ENCODE measurements at regions not wholly inside any gene's neighbourhood (a gene's known extent, or its start where the extent isn't known, plus 50 kb on each side); places are given as distances from the start of the nearest gene placed in this dataset.

GRCh38 chr2:150919901-150920300, 341.8 kb downstream of the RBM43 start:
- TF ChIP-seq GATA3 (IDR thresholded peaks at IDR 0.05; ENCODE audit: low read depth, low read length) (no peak), GATA2 (IDR thresholded peaks at IDR 0.05; ENCODE audit: low read depth, low read length) (no peak)

- no peak for TF ChIP-seq GATA3 (IDR thresholded peaks at IDR 0.05; ENCODE audit: low read depth, low read length)
- no peak for TF ChIP-seq GATA2 (IDR thresholded peaks at IDR 0.05; ENCODE audit: low read depth, low read length)
Measured at GRCh38 chr2:150917961-150918713, 343.5 kb downstream of the RBM43 start.

GRCh38 chr2:150916467-150917396, 344.9 kb downstream of the RBM43 start:
- TF ChIP-seq GATA2 (IDR thresholded peaks at IDR 0.05; ENCODE audit: low read depth, low read length) (no peak), GATA3 (IDR thresholded peaks at IDR 0.05; ENCODE audit: low read depth, low read length) (no peak)

GRCh38 chr2:150911766-150912280, 349.8 kb downstream of the RBM43 start:
- TF ChIP-seq GATA3 (IDR thresholded peaks at IDR 0.05; ENCODE audit: low read depth, low read length): no peak
- no peak for TF ChIP-seq GATA2 (IDR thresholded peaks at IDR 0.05; ENCODE audit: low read depth, low read length)

GRCh38 chr2:150909613-150910012, 352.1 kb downstream of the RBM43 start:
- TF ChIP-seq GATA2 (IDR thresholded peaks at IDR 0.05; ENCODE audit: low read depth, low read length): no peak
- no peak for TF ChIP-seq GATA3 (IDR thresholded peaks at IDR 0.05; ENCODE audit: low read depth, low read length)

GRCh38 chr2:150909090-150909489, 352.6 kb downstream of the RBM43 start:
- TF ChIP-seq GATA2 (IDR thresholded peaks at IDR 0.05; ENCODE audit: low read depth, low read length) (no peak), GATA3 (IDR thresholded peaks at IDR 0.05; ENCODE audit: low read depth, low read length) (no peak)

GRCh38 chr2:150907466-150907865, 354.2 kb downstream of the RBM43 start:
- TF ChIP-seq GATA2 (IDR thresholded peaks at IDR 0.05; ENCODE audit: low read depth, low read length): no peak
- no peak for TF ChIP-seq GATA3 (IDR thresholded peaks at IDR 0.05; ENCODE audit: low read depth, low read length)

- TF ChIP-seq GATA2 (IDR thresholded peaks at IDR 0.05; ENCODE audit: low read depth, low read length) (no peak), GATA3 (IDR thresholded peaks at IDR 0.05; ENCODE audit: low read depth, low read length) (no peak)
Measured at GRCh38 chr2:150903461-150903860, 358.2 kb downstream of the RBM43 start.

- TF ChIP-seq GATA3 (IDR thresholded peaks at IDR 0.05; ENCODE audit: low read depth, low read length) (no peak), GATA2 (IDR thresholded peaks at IDR 0.05; ENCODE audit: low read depth, low read length) (no peak)
Measured at GRCh38 chr2:150903055-150903454, 358.6 kb downstream of the RBM43 start.

- TF ChIP-seq GATA3 (IDR thresholded peaks at IDR 0.05; ENCODE audit: low read depth, low read length) (no peak), GATA2 (IDR thresholded peaks at IDR 0.05; ENCODE audit: low read depth, low read length) (no peak)
Measured at GRCh38 chr2:150900913-150901312, 360.8 kb downstream of the RBM43 start.

GRCh38 chr2:150895968-150896367, 365.7 kb downstream of the RBM43 start:
- no peak for TF ChIP-seq GATA3 (IDR thresholded peaks at IDR 0.05; ENCODE audit: low read depth, low read length)
- no peak for TF ChIP-seq GATA2 (IDR thresholded peaks at IDR 0.05; ENCODE audit: low read depth, low read length)

GRCh38 chr2:150889141-150889540, 372.5 kb downstream of the RBM43 start:
- TF ChIP-seq GATA3 (IDR thresholded peaks at IDR 0.05; ENCODE audit: low read depth, low read length) (no peak), GATA2 (IDR thresholded peaks at IDR 0.05; ENCODE audit: low read depth, low read length) (no peak)

GRCh38 chr2:150888337-150888736, 373.3 kb downstream of the RBM43 start:
- no peak for TF ChIP-seq GATA3 (IDR thresholded peaks at IDR 0.05; ENCODE audit: low read depth, low read length)
- TF ChIP-seq GATA2 (IDR thresholded peaks at IDR 0.05; ENCODE audit: low read depth, low read length): no peak

- no peak for TF ChIP-seq GATA3 (IDR thresholded peaks at IDR 0.05; ENCODE audit: low read depth, low read length)
- no peak for TF ChIP-seq GATA2 (IDR thresholded peaks at IDR 0.05; ENCODE audit: low read depth, low read length)
Measured at GRCh38 chr2:150887926-150888325, 373.7 kb downstream of the RBM43 start.

Data from SH-SY5Y (cell line).